Right lobe of liver (tissue), 4 donors: ENCODE measurements at regions not wholly inside any gene's neighbourhood (a gene's known extent, or its start where the extent isn't known, plus 50 kb on each side); places are given as distances from the start of the nearest gene placed in this dataset.

Experiments
- POLR2A ChIP-seq: fragments of 450-650 bp; IDR thresholded peaks from one replicate; pipeline ENCODE4 v1.6.1; 2017; ENCODE audit warnings: antibody characterized with exemption, mild to moderate bottlenecking
- TF ChIP-seq, protein P1 (sequence below), 4 donors: fragments of 200-600 bp in 3 of 4; fragments of 450-650 bp in 1 of 4; IDR thresholded peaks; one replicate each; pipeline versions ENCODE4 v1.5.1 to v1.8.0; 2016 to 2022; ENCODE audit warnings: antibody characterized with exemption in 4 of 4, mild to moderate bottlenecking in 2 of 4
- donor health status: DM: no; HTN: no; CAD: no.
- donor health status: DM: no; HTN: no; CAD: no.
- donor health status: DM: no; HTN: yes; CAD: no.

DNA sequence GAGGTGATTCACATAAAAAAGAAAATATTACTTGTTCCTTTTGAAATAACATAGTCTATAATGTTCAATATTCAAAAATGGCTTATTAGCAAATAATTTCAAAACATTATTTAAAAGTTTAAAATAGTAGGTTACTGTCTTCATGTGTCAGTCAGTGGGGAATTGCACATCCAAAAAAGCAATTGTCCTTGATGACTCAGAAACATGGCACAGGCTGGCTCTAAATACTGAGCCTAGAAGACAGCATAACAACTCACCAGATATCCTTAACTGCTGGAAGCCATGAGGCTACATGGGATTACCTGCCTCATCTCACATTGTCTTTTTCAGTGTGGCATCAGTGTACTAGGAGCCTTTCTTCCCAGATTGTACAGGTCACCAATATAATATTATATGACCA lies 439.5 kb upstream of the RGMB start:
- TF ChIP-seq, protein P1, sequence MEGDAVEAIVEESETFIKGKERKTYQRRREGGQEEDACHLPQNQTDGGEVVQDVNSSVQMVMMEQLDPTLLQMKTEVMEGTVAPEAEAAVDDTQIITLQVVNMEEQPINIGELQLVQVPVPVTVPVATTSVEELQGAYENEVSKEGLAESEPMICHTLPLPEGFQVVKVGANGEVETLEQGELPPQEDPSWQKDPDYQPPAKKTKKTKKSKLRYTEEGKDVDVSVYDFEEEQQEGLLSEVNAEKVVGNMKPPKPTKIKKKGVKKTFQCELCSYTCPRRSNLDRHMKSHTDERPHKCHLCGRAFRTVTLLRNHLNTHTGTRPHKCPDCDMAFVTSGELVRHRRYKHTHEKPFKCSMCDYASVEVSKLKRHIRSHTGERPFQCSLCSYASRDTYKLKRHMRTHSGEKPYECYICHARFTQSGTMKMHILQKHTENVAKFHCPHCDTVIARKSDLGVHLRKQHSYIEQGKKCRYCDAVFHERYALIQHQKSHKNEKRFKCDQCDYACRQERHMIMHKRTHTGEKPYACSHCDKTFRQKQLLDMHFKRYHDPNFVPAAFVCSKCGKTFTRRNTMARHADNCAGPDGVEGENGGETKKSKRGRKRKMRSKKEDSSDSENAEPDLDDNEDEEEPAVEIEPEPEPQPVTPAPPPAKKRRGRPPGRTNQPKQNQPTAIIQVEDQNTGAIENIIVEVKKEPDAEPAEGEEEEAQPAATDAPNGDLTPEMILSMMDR (IDR thresholded peaks at IDR 0.05) = no peak
- no peak for TF ChIP-seq POLR2A
